ENCODE measurements at regions not wholly inside any gene's neighbourhood (a gene's known extent, or its start where the extent isn't known, plus 50 kb on each side); places are given as distances from the start of the nearest gene placed in this dataset.
"Not testable (repeated sequence)": the region's sequence is repeated elsewhere in the genome, so short reads cannot be mapped to it uniquely, and the experiment has no call there.

- DNase-seq (ENCODE audit: low spot score): no peak
Measured at GRCh38 chr7:81128011-81128410, 209.2 kb upstream of the SEMA3C start.

- DNase-seq (ENCODE audit: low spot score): no peak
Measured at GRCh38 chr7:81120803-81121202, 202.0 kb upstream of the SEMA3C start.

GRCh38 chr7:81120111-81120510 is 201.3 kb upstream of the SEMA3C start:
- DNase-seq (ENCODE audit: low spot score): no peak

- no peak for DNase-seq (ENCODE audit: low spot score)
Measured at GRCh38 chr7:81114633-81115032, 195.8 kb upstream of the SEMA3C start.

GRCh38 chr7:81112731-81113130 is 193.9 kb upstream of the SEMA3C start:
- DNase-seq (ENCODE audit: low spot score): peak; percentile 18

- DNase-seq (ENCODE audit: low spot score): peak; percentile 43
Measured at GRCh38 chr7:81111781-81112540, 193.1 kb upstream of the SEMA3C start.

GRCh38 chr7:81111358-81111757 is 192.5 kb upstream of the SEMA3C start:
- no peak for DNase-seq (ENCODE audit: low spot score)

GRCh38 chr7:81110673-81111072 is 191.8 kb upstream of the SEMA3C start:
- no peak for DNase-seq (ENCODE audit: low spot score)

GRCh38 chr7:81098213-81098612 is 179.4 kb upstream of the SEMA3C start:
- DNase-seq (ENCODE audit: low spot score): no peak

GRCh38 chr7:81094952-81095351 is 176.1 kb upstream of the SEMA3C start:
- no peak for DNase-seq (ENCODE audit: low spot score)

- DNase-seq (ENCODE audit: low spot score): no peak
Measured at GRCh38 chr7:81081616-81082015, 162.8 kb upstream of the SEMA3C start.

GRCh38 chr7:81080553-81080952 is 161.7 kb upstream of the SEMA3C start:
- no peak for DNase-seq (ENCODE audit: low spot score)

GRCh38 chr7:81079746-81080145 is 160.9 kb upstream of the SEMA3C start:
- no peak for DNase-seq (ENCODE audit: low spot score)

- DNase-seq (ENCODE audit: low spot score): no peak
Measured at GRCh38 chr7:81075150-81075549, 156.3 kb upstream of the SEMA3C start.

GRCh38 chr7:81074406-81074805 is 155.6 kb upstream of the SEMA3C start:
- DNase-seq (ENCODE audit: low spot score): no peak

GRCh38 chr7:81073931-81074251 is 155.0 kb upstream of the SEMA3C start:
- DNase-seq (ENCODE audit: low spot score): no peak

- no peak for DNase-seq (ENCODE audit: low spot score)
Measured at GRCh38 chr7:81070956-81071355, 152.1 kb upstream of the SEMA3C start.

- DNase-seq (ENCODE audit: low spot score): no peak
Measured at GRCh38 chr7:81066797-81067196, 147.9 kb upstream of the SEMA3C start.

- no peak for DNase-seq (ENCODE audit: low spot score)
Measured at GRCh38 chr7:81064426-81064825, 145.6 kb upstream of the SEMA3C start.

GRCh38 chr7:81062755-81063154 is 143.9 kb upstream of the SEMA3C start:
- DNase-seq (ENCODE audit: low spot score): no peak

- not testable (repeated sequence) for DNase-seq (ENCODE audit: low spot score)
Measured at GRCh38 chr7:81057469-81057868, 138.6 kb upstream of the SEMA3C start.

GRCh38 chr7:81053623-81054022 is 134.8 kb upstream of the SEMA3C start:
- DNase-seq (ENCODE audit: low spot score): no peak

GRCh38 chr7:81051811-81052413 is 133.1 kb upstream of the SEMA3C start:
- DNase-seq (ENCODE audit: low spot score): no peak

GRCh38 chr7:81045491-81046030 is 126.7 kb upstream of the SEMA3C start:
- DNase-seq (ENCODE audit: low spot score): no peak
